ENCODE measurements at regions not wholly inside any gene's neighbourhood (a gene's known extent, or its start where the extent isn't known, plus 50 kb on each side); places are given as distances from the start of the nearest gene placed in this dataset.

- CTCF ChIA-PET = no interaction called here
- no peak for TF ChIP-seq CTCF (IDR thresholded peaks at IDR 0.05; ENCODE audit: insufficient read depth, low read depth, low read length)
- Histone ChIP-seq H3K36me3 (ENCODE audit: control insufficient read depth, insufficient read depth, low read length) (no peaks in the 10 kb centered on the region), H3K4me3 (ENCODE audit: low read depth, low read length) (no peak overlapping the region), H3K27me3 (ENCODE audit: control insufficient read depth, insufficient read depth, low read length) (no peaks in the 10 kb centered on the region)
- DNase-seq (ENCODE audit: low read depth) = no peak
- POLR2A ChIA-PET = no interaction called here
Observed at GRCh38 chr16:51621610-51622009, 470.5 kb upstream of the SALL1 start.

GRCh38 chr16:51615141-51615540 lies 464.1 kb upstream of the SALL1 start:
- no peaks in the 10 kb centered on the region for H3K36me3 ChIP-seq (ENCODE audit: control insufficient read depth, insufficient read depth, low read length)
- H3K4me3 ChIP-seq (ENCODE audit: low read depth, low read length) = no peak overlapping the region
- DNase-seq (ENCODE audit: low read depth) = no peak
- ChIA-PET POLR2A (no interaction called here), CTCF (no interaction called here)
- TF ChIP-seq CTCF (IDR thresholded peaks at IDR 0.05; ENCODE audit: insufficient read depth, low read depth, low read length) = no peak
- H3K27me3 ChIP-seq (ENCODE audit: control insufficient read depth, insufficient read depth, low read length) = no peaks in the 10 kb centered on the region

GRCh38 chr16:51607201-51607651 lies 456.2 kb upstream of the SALL1 start:
- CTCF ChIA-PET = interaction anchor here (1.0 kb wide), 1 partner anchor 31 kb away, joined by 3 read pairs; no protein-coding TSS in a partner anchor
- TF ChIP-seq CTCF (IDR thresholded peaks at IDR 0.05; ENCODE audit: insufficient read depth, low read depth, low read length) = no peak
- no peak for DNase-seq (ENCODE audit: low read depth)
- POLR2A ChIA-PET = no interaction called here
- H3K36me3 ChIP-seq (ENCODE audit: control insufficient read depth, insufficient read depth, low read length) = no peaks in the 10 kb centered on the region
- no peaks in the 10 kb centered on the region for H3K27me3 ChIP-seq (ENCODE audit: control insufficient read depth, insufficient read depth, low read length)
- no peak overlapping the region for H3K4me3 ChIP-seq (ENCODE audit: low read depth, low read length)

GRCh38 chr16:51596247-51596646 lies 445.2 kb upstream of the SALL1 start:
- Histone ChIP-seq H3K27me3 (ENCODE audit: control insufficient read depth, insufficient read depth, low read length) (no peaks in the 10 kb centered on the region; the same call in 1 of the 2 replicates), H3K36me3 (ENCODE audit: control insufficient read depth, insufficient read depth, low read length) (no peaks in the 10 kb centered on the region), H3K4me3 (ENCODE audit: low read depth, low read length) (no peak overlapping the region)
- TF ChIP-seq CTCF (IDR thresholded peaks at IDR 0.05; ENCODE audit: insufficient read depth, low read depth, low read length) = no peak
- POLR2A ChIA-PET = no interaction called here
- DNase-seq (ENCODE audit: low read depth) = no peak
- CTCF ChIA-PET = no interaction called here

GRCh38 chr16:51592535-51593300 lies 441.6 kb upstream of the SALL1 start:
- CTCF ChIA-PET = no interaction called here
- DNase-seq (ENCODE audit: low read depth) = no peak

More at GRCh38 chr16:51592535-51593300, 441.6 kb upstream of the SALL1 start:
- Histone ChIP-seq H3K4me3 (ENCODE audit: low read depth, low read length) (no peak overlapping the region), H3K36me3 (ENCODE audit: control insufficient read depth, insufficient read depth, low read length) (no peaks in the 10 kb centered on the region), H3K27me3 (ENCODE audit: control insufficient read depth, insufficient read depth, low read length) (no peaks in the 10 kb centered on the region; the same call in 1 of the 2 replicates)
- TF ChIP-seq CTCF (IDR thresholded peaks at IDR 0.05; ENCODE audit: insufficient read depth, low read depth, low read length) = no peak
- POLR2A ChIA-PET = no interaction called here

Data from BJ (cell line).